ENCODE measurements at regions not wholly inside any gene's neighbourhood (a gene's known extent, or its start where the extent isn't known, plus 50 kb on each side); places are given as distances from the start of the nearest gene placed in this dataset.
A peak's percentile ranks its signal among the peaks of the same experiment; 100 is the strongest.

DNA sequence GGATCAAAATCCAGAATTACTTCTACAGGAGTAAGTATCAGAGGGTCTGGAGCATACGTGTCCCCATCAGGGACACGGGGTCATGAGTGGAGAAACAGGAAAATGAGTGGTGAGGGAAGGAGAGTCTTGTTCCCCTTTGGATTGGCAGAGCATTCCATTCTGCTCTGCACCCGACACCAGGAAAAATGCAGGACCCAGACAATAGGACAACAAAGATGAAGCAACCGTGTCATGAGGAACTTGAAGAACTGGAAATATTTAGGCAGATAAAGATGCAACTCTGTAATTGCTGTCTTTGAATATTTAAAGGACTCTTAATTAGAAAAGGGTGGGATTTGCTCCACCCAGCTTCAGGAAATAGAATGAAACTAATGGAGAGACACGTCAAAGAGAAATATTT is 89.0 kb upstream of the BLID start:
- intact Hi-C loops (cut with micrococcal nuclease): loop anchor here in 1 of 2 donors (10.0 kb wide), 1 partner anchor 880 kb away; no protein-coding TSS in a partner anchor
- Histone ChIP-seq H3K27ac (ENCODE audit: low read depth, low read length) (no peak overlapping the region), H3K9me3 (ENCODE audit: control insufficient read depth in 2 of 3, low read length in 3 of 3) (no peaks in the 10 kb centered on the region), H3K4me1 (ENCODE audit: control insufficient read depth in 2 of 2, insufficient read depth in 2 of 2, low read length in 2 of 2) (no peaks in the 10 kb centered on the region), H3K4me3 (ENCODE audit: low read length) (no peak overlapping the region), H3K36me3 (ENCODE audit: control insufficient read depth in 2 of 3, insufficient read depth in 3 of 3, low read length in 3 of 3) (no peaks in the 10 kb centered on the region), H3K27me3 (ENCODE audit: control insufficient read depth in 2 of 2, insufficient read depth in 2 of 2, low read length in 2 of 2) (no peaks in the 10 kb centered on the region)
- Mint-ChIP-seq H3K36me3 (no peaks in the 10 kb centered on the region), H3K9me3 (peaks cover 0 to 3% (median 0%) of the 10 kb centered on the region in 11 donors), H3K27ac (no peak overlapping the region), H3K4me1 (peaks cover 0 to 10% (median 0%) of the 10 kb centered on the region in 7 donors), H3K4me3 (no peak overlapping the region), H3K27me3 (peaks cover 21 to 68% (median 42%) of the 10 kb centered on the region in 5 donors)
- no peak for DNase-seq
- CTCF ChIA-PET: no interaction called here
- no peak for ATAC-seq
- POLR2A ChIA-PET: no interaction called here

DNA sequence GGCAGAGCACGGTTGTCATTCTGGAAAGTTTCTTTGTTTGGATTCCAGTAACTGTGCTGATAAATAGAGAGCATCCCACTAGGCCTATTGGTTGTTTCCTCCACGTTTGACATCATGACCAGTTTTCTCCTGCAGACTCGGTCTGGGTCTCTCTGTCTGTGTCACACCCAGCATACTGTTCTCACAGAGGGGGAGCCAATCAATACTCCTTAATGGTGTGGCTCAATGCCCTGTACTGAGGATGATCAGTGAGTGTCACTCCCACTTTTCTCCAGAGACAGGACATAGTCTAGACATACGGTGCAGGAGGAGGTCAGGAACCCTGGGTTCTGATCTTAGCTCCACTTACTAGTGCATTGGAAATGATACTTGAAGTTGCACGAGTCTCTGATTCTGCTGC is 88.2 kb upstream of the BLID start:
- Mint-ChIP-seq H3K36me3 (no peaks in the 10 kb centered on the region), H3K4me1 (peaks cover 0 to 9% (median 0%) of the 10 kb centered on the region in 7 donors), H3K27ac (no peak overlapping the region), H3K27me3 (peaks cover 21 to 68% (median 42%) of the 10 kb centered on the region in 5 donors), H3K4me3 (no peak overlapping the region), H3K9me3 (peaks cover 0 to 3% (median 0%) of the 10 kb centered on the region in 11 donors)
- Histone ChIP-seq H3K27ac (ENCODE audit: low read depth, low read length) (no peak overlapping the region), H3K27me3 (ENCODE audit: control insufficient read depth in 2 of 2, insufficient read depth in 2 of 2, low read length in 2 of 2) (no peaks in the 10 kb centered on the region), H3K9me3 (ENCODE audit: control insufficient read depth in 2 of 3, low read length in 3 of 3) (no peaks in the 10 kb centered on the region), H3K4me1 (ENCODE audit: control insufficient read depth in 2 of 2, insufficient read depth in 2 of 2, low read length in 2 of 2) (no peaks in the 10 kb centered on the region), H3K36me3 (ENCODE audit: control insufficient read depth in 2 of 3, insufficient read depth in 3 of 3, low read length in 3 of 3) (no peaks in the 10 kb centered on the region), H3K4me3 (ENCODE audit: low read length) (no peak overlapping the region)
- CTCF ChIA-PET: no interaction called here
- ATAC-seq (no peak), DNase-seq (no peak)
- intact Hi-C loops (cut with micrococcal nuclease): loop anchor here in 1 of 2 donors (10.0 kb wide), 1 partner anchor 879 kb away; no protein-coding TSS in a partner anchor
- POLR2A ChIA-PET: no interaction called here

- Histone ChIP-seq H3K27ac (ENCODE audit: low read depth, low read length) (no peak overlapping the region), H3K27me3 (ENCODE audit: control insufficient read depth in 2 of 2, insufficient read depth in 2 of 2, low read length in 2 of 2) (no peaks in the 10 kb centered on the region), H3K4me1 (ENCODE audit: control insufficient read depth in 2 of 2, insufficient read depth in 2 of 2, low read length in 2 of 2) (no peaks in the 10 kb centered on the region), H3K36me3 (ENCODE audit: control insufficient read depth in 2 of 3, insufficient read depth in 3 of 3, low read length in 3 of 3) (no peaks in the 10 kb centered on the region), H3K4me3 (ENCODE audit: low read length) (no peak overlapping the region), H3K9me3 (ENCODE audit: control insufficient read depth in 2 of 3, low read length in 3 of 3) (no peaks in the 10 kb centered on the region)
- peaks cover 21 to 68% (median 42%) of the 10 kb centered on the region in 5 donors for H3K27me3 Mint-ChIP-seq
- no peak overlapping the region for H3K4me3 Mint-ChIP-seq
- peaks cover 0 to 4% (median 0%) of the 10 kb centered on the region in 11 donors for H3K9me3 Mint-ChIP-seq
- CTCF ChIA-PET: no interaction called here
- DNase-seq: peak in 6 of 9 donors; percentile 3 to 50 (median 16)
- H3K36me3 Mint-ChIP-seq: no peaks in the 10 kb centered on the region
- peaks cover 0 to 9% (median 0%) of the 10 kb centered on the region in 7 donors for H3K4me1 Mint-ChIP-seq
- intact Hi-C loops (cut with micrococcal nuclease): loop anchor here (1.0 to 10.0 kb wide), 2 partner anchors 547 to 878 kb away; no protein-coding TSS in a partner anchor
- POLR2A ChIA-PET: no interaction called here
- ATAC-seq: peak; percentile 76
- no peak overlapping the region for H3K27ac Mint-ChIP-seq
Observed at GRCh38 chr11:122202951-122203456, 87.0 kb upstream of the BLID start.

DNA sequence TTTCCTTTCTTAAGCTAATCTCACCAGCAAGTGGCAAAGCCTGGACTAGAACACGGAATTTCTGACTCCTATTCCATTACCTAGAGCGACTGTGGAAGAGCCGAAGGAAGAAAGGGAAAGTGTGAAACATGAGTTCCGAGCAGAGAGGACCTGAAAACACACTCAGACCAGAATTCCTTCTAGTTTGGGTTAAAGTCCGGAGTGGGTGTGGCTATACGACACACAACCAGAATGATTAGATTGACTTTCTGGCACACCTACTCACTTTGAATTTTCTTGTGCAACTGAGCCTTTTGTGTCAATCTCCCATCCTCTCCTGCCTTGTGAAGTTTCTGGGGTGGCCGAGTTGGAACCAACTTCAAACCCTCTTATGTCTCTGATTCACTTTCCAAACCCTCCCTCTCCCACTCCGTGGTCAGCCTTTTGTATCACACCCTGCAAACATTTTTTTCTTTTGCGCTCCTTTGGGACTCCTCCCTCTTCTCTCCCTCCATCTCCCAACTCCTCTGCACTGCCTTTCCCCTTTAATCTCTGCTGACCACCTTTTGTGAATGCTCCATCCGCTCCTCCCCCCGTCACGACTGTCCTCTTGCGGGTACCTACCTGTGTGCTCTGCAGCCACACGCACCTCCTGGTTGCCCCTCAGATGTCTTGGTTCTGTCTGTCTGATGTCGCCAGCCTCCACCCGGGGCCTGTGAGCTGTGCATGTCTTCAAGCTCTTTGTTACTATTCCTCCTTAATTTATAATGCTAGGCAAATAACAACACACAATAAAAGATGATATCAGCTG is 86.3 kb upstream of the BLID start:
- Histone ChIP-seq H3K9me3 (ENCODE audit: control insufficient read depth in 2 of 3, low read length in 3 of 3) (no peaks in the 10 kb centered on the region), H3K27me3 (ENCODE audit: control insufficient read depth in 2 of 2, insufficient read depth in 2 of 2, low read length in 2 of 2) (no peaks in the 10 kb centered on the region), H3K4me1 (ENCODE audit: control insufficient read depth in 2 of 2, insufficient read depth in 2 of 2, low read length in 2 of 2) (no peaks in the 10 kb centered on the region), H3K36me3 (ENCODE audit: control insufficient read depth in 2 of 3, insufficient read depth in 3 of 3, low read length in 3 of 3) (no peaks in the 10 kb centered on the region), H3K4me3 (ENCODE audit: low read length) (no peak overlapping the region), H3K27ac (ENCODE audit: low read depth, low read length) (no peak overlapping the region)
- POLR2A ChIA-PET: no interaction called here
- peaks cover 0 to 6% (median 0%) of the 10 kb centered on the region in 11 donors for H3K9me3 Mint-ChIP-seq
- H3K27ac Mint-ChIP-seq: no peak overlapping the region
- H3K36me3 Mint-ChIP-seq: no peaks in the 10 kb centered on the region
- intact Hi-C loops (cut with micrococcal nuclease): loop anchor here in 1 of 2 donors (10.0 kb wide), 1 partner anchor 878 kb away; no protein-coding TSS in a partner anchor
- no peak for DNase-seq
- CTCF ChIA-PET: no interaction called here
- ATAC-seq: no peak
- no peak overlapping the region for H3K4me3 Mint-ChIP-seq
- H3K27me3 Mint-ChIP-seq: peaks cover 25 to 68% (median 44%) of the 10 kb centered on the region in 5 donors
- peaks cover 0 to 9% (median 0%) of the 10 kb centered on the region in 7 donors for H3K4me1 Mint-ChIP-seq

GRCh38 chr11:122201106-122201505 is 85.1 kb upstream of the BLID start:
- Mint-ChIP-seq H3K4me3 (no peak overlapping the region), H3K4me1 (peaks cover 0 to 7% (median 0%) of the 10 kb centered on the region in 7 donors), H3K27ac (no peak overlapping the region), H3K27me3 (peaks cover 19 to 63% (median 36%) of the 10 kb centered on the region in 5 donors), H3K9me3 (peaks cover 0 to 5% (median 0%) of the 10 kb centered on the region in 11 donors), H3K36me3 (no peaks in the 10 kb centered on the region)
- ChIA-PET CTCF (no interaction called here), POLR2A (no interaction called here)
- DNase-seq (no peak), ATAC-seq (no peak)
- Histone ChIP-seq H3K4me3 (ENCODE audit: low read length) (no peak overlapping the region), H3K4me1 (ENCODE audit: control insufficient read depth in 2 of 2, insufficient read depth in 2 of 2, low read length in 2 of 2) (no peaks in the 10 kb centered on the region), H3K27me3 (ENCODE audit: control insufficient read depth in 2 of 2, insufficient read depth in 2 of 2, low read length in 2 of 2) (no peaks in the 10 kb centered on the region), H3K9me3 (ENCODE audit: control insufficient read depth in 2 of 3, low read length in 3 of 3) (no peaks in the 10 kb centered on the region), H3K27ac (ENCODE audit: low read depth, low read length) (no peak overlapping the region), H3K36me3 (ENCODE audit: control insufficient read depth in 2 of 3, insufficient read depth in 3 of 3, low read length in 3 of 3) (no peaks in the 10 kb centered on the region)
- intact Hi-C loops (cut with micrococcal nuclease): loop anchor here in 1 of 2 donors (10.0 kb wide), 1 partner anchor 876 kb away; no protein-coding TSS in a partner anchor

- Mint-ChIP-seq H3K36me3 (no peaks in the 10 kb centered on the region), H3K4me1 (peaks cover 0 to 7% (median 0%) of the 10 kb centered on the region in 7 donors), H3K9me3 (peaks cover 0 to 5% (median 0%) of the 10 kb centered on the region in 11 donors), H3K27me3 (peaks cover 23 to 49% (median 31%) of the 10 kb centered on the region in 5 donors), H3K4me3 (no peak overlapping the region), H3K27ac (no peak overlapping the region)
- Histone ChIP-seq H3K27ac (ENCODE audit: low read depth, low read length) (no peak overlapping the region), H3K27me3 (ENCODE audit: control insufficient read depth in 2 of 2, insufficient read depth in 2 of 2, low read length in 2 of 2) (no peaks in the 10 kb centered on the region), H3K4me1 (ENCODE audit: control insufficient read depth in 2 of 2, insufficient read depth in 2 of 2, low read length in 2 of 2) (no peaks in the 10 kb centered on the region), H3K9me3 (ENCODE audit: control insufficient read depth in 2 of 3, low read length in 3 of 3) (no peaks in the 10 kb centered on the region), H3K4me3 (ENCODE audit: low read length) (no peak overlapping the region), H3K36me3 (ENCODE audit: control insufficient read depth in 2 of 3, insufficient read depth in 3 of 3, low read length in 3 of 3) (no peaks in the 10 kb centered on the region)
- DNase-seq (no peak), ATAC-seq (no peak)
- ChIA-PET POLR2A (no interaction called here), CTCF (no interaction called here)
- intact Hi-C loops (cut with micrococcal nuclease): loop anchor here in 1 of 2 donors (10.0 kb wide), 1 partner anchor 875 kb away; no protein-coding TSS in a partner anchor
Observed at GRCh38 chr11:122199661-122200060, 83.6 kb upstream of the BLID start.
